Loucy (cell line): ENCODE measurements at regions not wholly inside any gene's neighbourhood (a gene's known extent, or its start where the extent isn't known, plus 50 kb on each side); places are given as distances from the start of the nearest gene placed in this dataset.
"Not testable (repeated sequence)": the region's sequence is repeated elsewhere in the genome, so short reads cannot be mapped to it uniquely, and the experiment has no call there.

ENCODE experiments used
- H2AFZ ChIP-seq: fragments of 200-600 bp; sonication (generic); 2 replicates; pipeline ENCODE4 v1.6.0; 2016; ENCODE audit warnings: antibody characterized with exemption, mild to moderate bottlenecking, low read length, moderate library complexity
- H3F3A ChIP-seq: fragments of 200-600 bp; 2 replicates; pipeline ENCODE4 v1.6.0; 2016; ENCODE audit warnings: antibody characterized with exemption, low read depth, mild to moderate bottlenecking
- H3K27me3 ChIP-seq: fragments of 200-600 bp; sonication (generic); 2 replicates; pipeline ENCODE4 v1.6.1; 2014; ENCODE audit warnings: low read length, mild to moderate bottlenecking; ENCODE audit not compliant: insufficient read depth, poor library complexity, severe bottlenecking
- H3K36me3 ChIP-seq: fragments of 200-600 bp; sonication (generic); 2 replicates; pipeline ENCODE4 v1.6.1; 2016; ENCODE audit warnings: low read length; ENCODE audit not compliant: insufficient read depth
- H3K4me1 ChIP-seq: fragments of 200-600 bp; sonication (generic); 2 replicates; pipeline ENCODE4 v1.5.1; 2014; ENCODE audit warnings: low read length, mild to moderate bottlenecking; ENCODE audit not compliant: insufficient read depth, poor library complexity, severe bottlenecking
- H3K4me2 ChIP-seq: fragments of 200-600 bp; sonication (generic); 2 replicates; pipeline ENCODE4 v1.6.0; 2014; ENCODE audit warnings: antibody characterized with exemption, low read length, low read depth, mild to moderate bottlenecking; ENCODE audit not compliant: poor library complexity, severe bottlenecking
- H3K4me3 ChIP-seq: fragments of 200-600 bp; sonication (generic); 2 replicates; pipeline ENCODE4 v1.5.1; 2014; ENCODE audit warnings: low read length, mild to moderate bottlenecking, mixed read lengths; ENCODE audit not compliant: poor library complexity, severe bottlenecking
- H3K79me2 ChIP-seq: fragments of 200-600 bp; sonication (generic); 2 replicates; pipeline ENCODE4 v1.6.1; 2014; ENCODE audit warnings: low read length; ENCODE audit not compliant: insufficient read depth
- H3K9ac ChIP-seq: fragments of 200-600 bp; sonication (generic); 2 replicates; pipeline ENCODE4 v1.6.0; 2014; ENCODE audit warnings: mild to moderate bottlenecking, low read depth, low read length, moderate library complexity; ENCODE audit not compliant: poor library complexity, severe bottlenecking
- H3K9me2 ChIP-seq: fragments of 200-600 bp; sonication (generic); replicated peaks from 2 replicates; pipeline ENCODE4 v1.6.1; 2016; ENCODE audit warnings: low read depth, low read length, mixed read lengths
- H3K9me3 ChIP-seq: fragments of 200-600 bp; sonication (generic); 2 replicates; pipeline ENCODE4 v1.6.1; 2014; ENCODE audit warnings: mild to moderate bottlenecking, antibody characterized with exemption, low read length, low read depth; ENCODE audit not compliant: insufficient read depth
- H4K20me1 ChIP-seq: fragments of 200-600 bp; sonication (generic); 2 replicates; pipeline ENCODE4 v1.6.0; 2014; ENCODE audit warnings: antibody characterized with exemption, low read length, mild to moderate bottlenecking; ENCODE audit not compliant: insufficient read depth, poor library complexity, severe bottlenecking
- CTCF ChIP-seq: fragments of 200-600 bp; sonication (generic); conservative IDR thresholded peaks from 2 replicates; pipeline ENCODE4 v1.5.1; 2014; ENCODE audit warnings: mild to moderate bottlenecking, antibody characterized with exemption, low read length
- EZH2phosphoT487 ChIP-seq: fragments of 200-600 bp; IDR thresholded peaks from 2 replicates; pipeline ENCODE4 v1.6.1; 2018; ENCODE audit warnings: antibody characterized with exemption, mild to moderate bottlenecking, moderate library complexity, borderline replicate concordance

- Histone ChIP-seq H3K36me3 (no peaks in the 10 kb centered on the region), H3K27me3 (no peaks in the 10 kb centered on the region), H3K4me3 (no peak overlapping the region), H3F3A (no peaks in the 10 kb centered on the region), H3K79me2 (peaks cover 15% of the 10 kb centered on the region; the same call in 1 of the 2 replicates), H3K9me3 (no peaks in the 10 kb centered on the region), H3K4me1 (peaks cover 11% of the 10 kb centered on the region), H3K4me2 (no peak overlapping the region), H3K9ac (no peak overlapping the region), H2AFZ (no peak overlapping the region), H3K9me2 (no peaks in the 10 kb centered on the region), H4K20me1 (peaks cover 9% of the 10 kb centered on the region)
- no peak for TF ChIP-seq CTCF
- no peak for TF ChIP-seq EZH2phosphoT487
Observed at GRCh38 chr12:111117017-111117416, 196.6 kb upstream of the MYL2 start.

GRCh38 chr12:111113313-111113712, 192.9 kb upstream of the MYL2 start:
- not testable (repeated sequence) for H3K27me3 ChIP-seq, H4K20me1 ChIP-seq, H3K4me3 ChIP-seq, H3K9me3 ChIP-seq, H3F3A ChIP-seq, H3K9me2 ChIP-seq, H3K9ac ChIP-seq, H2AFZ ChIP-seq, H3K4me2 ChIP-seq, H3K36me3 ChIP-seq
- Histone ChIP-seq H3K79me2 (peaks cover 20% of the 10 kb centered on the region; the same call in 1 of the 2 replicates), H3K4me1 (peaks cover 20% of the 10 kb centered on the region)

- no peak for TF ChIP-seq CTCF
- no peak for TF ChIP-seq EZH2phosphoT487
- peak overlapping the region; percentile 71 for H3K4me2 ChIP-seq
- no peaks in the 10 kb centered on the region for H3K27me3 ChIP-seq
- no peaks in the 10 kb centered on the region for H3K9me2 ChIP-seq
- no peaks in the 10 kb centered on the region for H3K9me3 ChIP-seq
- H3K4me1 ChIP-seq: peaks cover 20% of the 10 kb centered on the region
- H3K4me3 ChIP-seq: peak overlapping the region; percentile 54
- peaks cover 9% of the 10 kb centered on the region for H4K20me1 ChIP-seq
- H3K79me2 ChIP-seq: peaks cover 17% of the 10 kb centered on the region
- H3K9ac ChIP-seq: peak overlapping the region; percentile 37
- no peak overlapping the region for H2AFZ ChIP-seq
- no peaks in the 10 kb centered on the region for H3F3A ChIP-seq
- H3K36me3 ChIP-seq: no peaks in the 10 kb centered on the region
Observed at GRCh38 chr12:111112311-111113098, 192.1 kb upstream of the MYL2 start.

DNA sequence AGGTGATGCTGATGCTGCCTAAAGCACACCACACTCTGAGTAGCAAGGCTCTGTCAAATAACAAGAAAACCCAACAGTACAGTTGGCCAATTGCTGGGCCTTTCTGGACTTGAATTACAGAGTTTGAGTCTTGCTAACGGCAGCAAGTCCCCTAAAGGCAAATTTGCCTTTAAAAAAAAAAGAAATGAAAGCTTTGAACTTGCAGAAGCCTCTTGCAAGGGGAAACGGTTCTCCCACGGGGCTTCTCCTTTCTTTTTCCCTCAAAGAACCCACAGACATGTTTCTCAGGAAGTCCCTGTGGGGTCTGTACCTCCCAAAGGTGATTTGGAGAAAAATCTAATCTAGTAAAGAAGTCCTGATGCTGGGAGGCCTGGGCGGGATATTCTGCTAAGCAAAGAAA, 191.3 kb upstream of the MYL2 start:
- Histone ChIP-seq H3K4me3 (peak overlapping the region; percentile 54), H3F3A (no peaks in the 10 kb centered on the region), H3K4me2 (peak overlapping the region; percentile 71), H3K9ac (peak overlapping the region; percentile 37), H3K27me3 (no peaks in the 10 kb centered on the region), H3K4me1 (peaks cover 20% of the 10 kb centered on the region), H3K9me3 (no peaks in the 10 kb centered on the region), H3K79me2 (peaks cover 21% of the 10 kb centered on the region), H4K20me1 (peaks cover 9% of the 10 kb centered on the region), H3K9me2 (no peaks in the 10 kb centered on the region), H3K36me3 (no peaks in the 10 kb centered on the region), H2AFZ (no peak overlapping the region)
- no peak for TF ChIP-seq EZH2phosphoT487
- TF ChIP-seq CTCF: no peak
